Activated naive CD4-positive, alpha-beta T cell (primary cell): ENCODE measurements at regions not wholly inside any gene's neighbourhood (a gene's known extent, or its start where the extent isn't known, plus 50 kb on each side); places are given as distances from the start of the nearest gene placed in this dataset.
"Not testable (repeated sequence)": the region's sequence is repeated elsewhere in the genome, so short reads cannot be mapped to it uniquely, and the experiment has no call there.

ENCODE experiments used
- DNase-seq, 4 experiments: peaks; one replicate each; lab custom pipeline; 2025; lab: John Stamatoyannopoulos, UW

GRCh38 chr3:43236008-43236407 is 50.3 kb upstream of the SNRK start:
- no peak for DNase-seq

GRCh38 chr3:43233062-43233461 is 53.3 kb upstream of the SNRK start:
- no peak for DNase-seq

- no peak for DNase-seq
Observed at GRCh38 chr3:43231276-43232000, 54.9 kb upstream of the SNRK start.

- DNase-seq, result not testable (repeated sequence)
Observed at GRCh38 chr3:43229865-43230264, 56.5 kb upstream of the SNRK start.

DNA sequence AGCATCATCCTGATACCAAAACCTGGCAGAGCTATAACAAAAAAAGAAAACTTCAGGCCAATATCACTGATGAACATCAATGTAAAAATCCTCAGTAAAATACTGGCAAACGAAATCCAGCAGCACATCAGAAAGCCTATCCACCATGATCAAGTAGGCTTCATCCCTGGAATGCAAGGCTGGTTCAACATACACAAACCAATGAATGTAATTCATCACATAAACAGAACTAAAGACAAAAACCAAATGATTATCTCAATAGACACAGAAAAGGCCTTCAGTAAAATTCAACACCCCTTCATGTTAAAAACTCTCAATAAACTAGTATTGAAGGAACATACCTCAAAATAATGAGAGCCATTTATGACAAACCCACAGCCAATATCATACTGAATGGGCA is 58.7 kb upstream of the SNRK start:
- DNase-seq, result not testable (repeated sequence)

- DNase-seq, result no peak
Observed at GRCh38 chr3:43224405-43225073, 61.8 kb upstream of the SNRK start.

DNA sequence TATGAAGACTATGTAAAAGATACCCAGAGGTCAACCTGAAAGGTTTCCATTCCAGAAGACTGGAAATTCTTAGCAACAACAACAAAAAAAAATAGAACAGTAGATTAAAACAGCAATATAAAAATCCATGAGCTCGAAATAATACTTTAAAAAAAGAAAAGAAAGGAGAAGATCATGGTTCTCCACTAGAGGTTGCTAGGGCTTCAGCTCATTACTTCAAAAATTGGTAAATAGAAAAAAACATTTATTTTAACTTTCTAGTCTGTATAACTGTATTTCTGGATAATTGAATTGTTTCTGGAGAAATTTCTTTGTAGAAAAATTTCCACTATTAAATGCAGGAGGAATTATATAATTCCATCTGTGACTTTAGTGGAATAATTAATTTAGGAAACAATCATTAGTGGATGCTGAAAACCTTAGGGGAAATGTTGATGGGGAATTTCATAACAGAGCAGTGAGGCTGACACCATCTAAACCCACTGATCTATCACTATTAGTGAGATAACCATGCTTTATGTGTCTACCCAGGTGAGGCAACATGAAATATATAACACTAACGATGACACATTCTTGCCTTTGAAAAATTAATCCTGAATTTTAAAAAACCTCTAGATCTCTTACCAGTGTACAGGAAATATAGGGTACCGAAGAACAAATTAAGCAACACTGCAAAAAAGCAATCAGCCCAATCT is 62.5 kb upstream of the SNRK start:
- no peak for DNase-seq

DNA sequence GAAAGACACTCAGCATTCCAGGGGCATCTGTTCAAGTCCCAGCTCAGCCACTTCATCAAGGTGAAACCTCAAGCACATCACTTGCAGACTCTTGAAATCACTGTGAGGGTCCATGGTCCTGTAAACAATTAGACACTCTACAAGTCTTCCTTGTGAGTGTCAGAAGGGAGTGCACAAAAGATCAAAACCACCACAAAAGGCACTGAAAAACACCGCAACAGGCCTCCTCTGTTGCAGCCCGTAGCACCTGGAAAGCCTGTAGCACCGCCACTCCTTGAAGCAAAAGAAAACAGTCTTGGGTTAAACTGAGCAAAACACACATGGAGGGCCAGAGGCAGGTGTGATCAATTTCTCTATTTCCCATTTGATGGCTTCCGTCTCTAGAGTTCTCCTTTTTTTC is 63.8 kb upstream of the SNRK start:
- no peak for DNase-seq

- DNase-seq, result no peak
Observed at GRCh38 chr3:43221076-43221475, 65.3 kb upstream of the SNRK start.

DNA sequence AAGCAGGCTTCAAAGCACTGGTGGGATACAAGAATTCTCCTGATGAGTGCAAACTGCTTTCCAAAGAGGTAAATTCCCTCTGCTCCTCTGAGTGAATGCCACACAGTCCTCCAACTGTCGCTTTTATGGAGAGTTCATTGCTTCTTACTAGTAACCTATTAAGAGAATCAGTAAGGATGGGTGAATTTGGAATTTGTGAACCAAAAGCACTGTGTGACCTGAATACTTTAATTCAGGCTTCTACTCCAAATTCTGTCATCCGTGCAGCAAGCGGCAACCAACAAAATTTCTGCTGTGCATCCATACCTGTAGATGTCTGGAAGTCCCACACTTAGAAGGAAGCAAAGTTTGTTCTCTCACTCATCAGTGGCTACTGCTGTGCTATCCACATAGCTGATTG is 66.7 kb upstream of the SNRK start:
- no peak for DNase-seq

GRCh38 chr3:43218921-43219320 is 67.4 kb upstream of the SNRK start:
- no peak for DNase-seq

GRCh38 chr3:43218156-43218555 is 68.2 kb upstream of the SNRK start:
- DNase-seq, result no peak

DNA sequence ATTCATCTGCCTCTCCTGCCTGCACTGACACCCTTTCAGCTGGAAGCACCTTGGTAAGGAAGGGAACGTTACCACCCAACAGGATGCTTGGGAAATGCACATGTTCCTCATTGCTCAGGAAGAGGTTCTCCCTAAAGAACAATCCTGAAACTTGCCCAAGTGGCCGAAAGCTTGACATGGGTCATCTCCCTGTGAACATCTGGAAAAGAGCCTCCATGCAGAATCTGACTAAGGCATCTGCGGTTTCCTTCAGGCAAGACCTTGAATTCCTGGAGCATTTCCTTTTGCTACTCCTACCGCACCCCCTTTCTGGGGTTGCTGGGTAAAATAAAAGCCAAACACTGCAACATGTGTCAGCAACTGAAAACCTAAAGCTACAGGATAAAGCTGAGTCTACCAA is 68.7 kb upstream of the SNRK start:
- no peak for DNase-seq

GRCh38 chr3:43217206-43217605 is 69.1 kb upstream of the SNRK start:
- DNase-seq, result no peak

DNA sequence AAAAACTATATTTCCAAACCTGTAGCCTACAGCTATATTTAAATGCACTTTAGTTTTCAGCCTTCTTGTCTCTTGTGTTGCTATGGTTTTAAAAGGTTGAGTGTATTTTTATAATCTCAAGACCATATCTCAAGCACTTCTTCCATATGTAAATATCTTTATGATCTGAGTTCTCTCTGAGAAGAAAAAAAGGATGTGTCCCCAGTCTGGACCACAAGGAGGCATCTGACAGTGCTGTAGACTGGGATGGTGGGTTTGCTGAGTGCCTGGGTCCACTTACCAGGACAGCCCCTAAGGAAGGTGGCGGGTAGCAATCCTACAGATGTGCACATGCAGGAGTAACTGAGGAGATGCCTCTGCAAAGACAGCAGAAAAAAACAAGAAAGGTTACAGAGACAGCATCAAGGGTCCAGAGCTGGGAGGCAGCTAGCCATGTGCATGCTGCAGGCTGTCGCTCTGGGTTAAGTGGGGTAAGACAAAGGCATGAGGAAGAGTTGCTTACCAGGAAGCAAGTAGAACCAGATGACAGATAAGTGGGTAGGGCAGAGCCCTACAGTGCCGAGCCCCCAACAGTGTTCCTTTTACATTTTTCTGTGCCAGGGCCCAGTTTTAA is 70.6 kb upstream of the SNRK start:
- DNase-seq, result no peak

DNA sequence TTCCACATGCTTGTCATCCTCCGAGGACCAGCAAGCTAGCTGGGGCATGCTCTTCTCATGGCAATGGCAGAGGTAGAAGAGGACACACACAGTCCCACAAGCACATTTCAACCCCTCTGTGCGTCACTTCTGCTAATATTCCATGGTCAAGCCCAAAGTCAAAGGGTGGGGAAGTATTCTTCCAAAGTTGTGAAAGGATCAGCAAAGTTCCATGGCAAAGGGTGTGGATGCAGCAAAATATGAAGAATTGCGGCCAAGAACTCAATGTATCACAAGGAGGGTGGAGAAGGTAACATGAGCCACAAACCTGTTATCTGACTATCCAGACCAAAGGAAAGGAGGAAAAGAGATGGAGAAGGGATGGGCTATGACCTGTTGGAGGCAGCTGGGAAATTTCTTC is 71.2 kb upstream of the SNRK start:
- DNase-seq, result no peak

DNA sequence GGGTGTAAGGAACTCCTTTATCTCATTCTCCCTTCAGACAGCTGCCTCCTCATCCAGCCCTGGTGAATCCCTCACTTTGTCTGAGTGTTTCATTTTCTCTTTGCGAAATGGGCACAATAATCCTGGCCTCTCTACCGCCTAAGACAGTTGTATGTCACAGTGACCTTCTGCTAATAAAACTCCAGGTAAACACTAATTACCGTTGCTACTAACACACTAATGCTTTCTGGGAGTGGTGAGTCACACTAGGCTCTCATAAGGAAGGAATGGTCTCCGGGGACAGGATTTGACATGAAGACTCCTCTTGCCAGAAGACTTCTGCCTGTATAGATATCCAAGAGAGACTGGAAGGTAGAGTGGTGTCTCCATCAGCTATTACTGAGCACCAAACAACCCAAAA is 71.7 kb upstream of the SNRK start:
- no peak for DNase-seq

DNA sequence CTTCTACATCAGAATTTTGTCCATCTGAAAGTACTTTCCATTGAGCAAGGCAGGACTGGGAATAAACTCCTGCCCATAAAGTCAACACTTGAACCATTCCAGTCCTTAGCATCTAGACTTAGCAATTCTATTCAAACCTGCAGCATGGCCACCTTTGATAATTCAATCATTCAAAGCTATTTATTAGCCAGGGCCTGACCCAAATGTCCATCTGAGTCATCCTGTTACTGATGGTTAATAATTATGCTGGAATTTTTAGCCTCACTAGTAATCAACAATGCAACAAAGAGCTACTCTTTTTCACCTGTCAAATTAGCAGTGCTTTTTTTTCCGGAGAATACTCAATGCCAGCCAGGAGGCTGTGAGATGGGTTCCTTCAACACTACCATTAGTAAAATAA is 72.7 kb upstream of the SNRK start:
- DNase-seq, result no peak

DNA sequence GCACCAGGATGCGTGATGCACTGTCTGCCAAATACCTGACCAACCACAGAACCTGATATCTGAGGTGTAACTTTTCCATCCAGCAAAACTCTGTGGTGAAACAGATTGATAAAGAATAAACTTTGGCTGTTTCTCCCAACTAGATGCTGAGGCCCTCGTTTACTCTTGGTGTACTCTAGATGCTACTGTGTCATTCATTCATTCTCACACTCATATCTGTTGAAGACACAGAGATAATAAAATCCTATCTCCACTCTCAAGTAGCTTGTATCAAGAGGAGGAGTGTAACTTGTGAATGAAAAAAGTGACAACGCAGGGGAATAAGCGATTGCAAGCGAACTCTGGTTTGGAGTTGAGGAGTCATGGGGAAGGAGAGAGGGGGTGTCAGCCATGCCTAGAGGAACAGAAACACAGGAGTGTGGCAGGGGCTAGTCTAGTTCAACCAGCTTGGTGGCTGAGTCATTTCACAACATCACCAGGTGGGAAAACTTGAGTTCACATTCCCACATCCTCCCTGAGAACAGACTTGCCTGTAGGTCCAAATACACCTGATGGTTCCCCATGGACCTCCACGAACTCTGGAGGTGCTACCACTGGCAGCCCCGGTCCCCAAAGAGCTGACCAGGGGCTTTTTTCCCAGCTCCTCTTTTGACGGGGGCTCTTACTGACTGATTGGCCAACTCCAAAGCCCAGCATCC is 73.3 kb upstream of the SNRK start:
- no peak for DNase-seq

DNA sequence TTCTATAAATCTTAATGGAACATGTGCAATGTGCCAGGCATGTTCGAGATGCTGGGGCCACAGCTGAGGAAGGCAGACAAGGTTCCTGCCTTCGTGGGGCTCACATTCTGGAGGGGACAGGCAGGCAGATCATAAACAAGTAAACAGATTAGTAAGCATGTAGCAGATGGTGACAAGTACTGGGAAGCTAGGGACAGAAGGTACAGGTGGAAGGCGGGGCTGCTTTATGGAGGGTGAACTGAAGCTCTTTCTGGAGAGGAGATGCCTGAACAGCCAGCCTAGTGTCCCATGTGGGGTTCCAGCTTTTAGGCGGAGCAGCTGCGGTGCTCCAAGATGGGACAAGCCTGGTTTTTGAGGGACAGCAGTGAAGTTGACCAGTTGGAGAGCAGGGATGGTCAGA is 74.7 kb upstream of the SNRK start:
- DNase-seq, result no peak

GRCh38 chr3:43210049-43211027 is 76.0 kb upstream of the SNRK start:
- DNase-seq, result no peak
